GM10248 (cell line): ENCODE measurements at regions not wholly inside any gene's neighbourhood (a gene's known extent, or its start where the extent isn't known, plus 50 kb on each side); places are given as distances from the start of the nearest gene placed in this dataset.

Source experiments
- CTCF ChIA-PET: fragments of 300-600 bp; sonication (Branson Sonifier 250); formaldehyde crosslinking; extraction: SDS; loops from one replicate; lab custom pipeline; 2021; ENCODE audit warnings: antibody characterized with exemption; lab: Yijun Ruan, JAX
- POLR2A ChIA-PET: fragments of 350-650 bp; sonication (Branson Sonifier 250); formaldehyde crosslinking; extraction: SDS; loops from one replicate; lab custom pipeline; 2020; ENCODE audit warnings: antibody characterized with exemption; lab: Yijun Ruan, JAX
- DNase-seq: peaks from one replicate; pipeline ENCODE4 v3.0.0; 2012; ENCODE audit errors: extremely low spot score
- TF ChIP-seq, protein P1 (sequence below): IDR thresholded peaks from 2 replicates; pipeline ENCODE4 v1.5.1; 2012; ENCODE audit warnings: mild to moderate bottlenecking, low read depth; ENCODE audit errors: extremely low read depth, missing control alignments, control extremely low read depth

DNA sequence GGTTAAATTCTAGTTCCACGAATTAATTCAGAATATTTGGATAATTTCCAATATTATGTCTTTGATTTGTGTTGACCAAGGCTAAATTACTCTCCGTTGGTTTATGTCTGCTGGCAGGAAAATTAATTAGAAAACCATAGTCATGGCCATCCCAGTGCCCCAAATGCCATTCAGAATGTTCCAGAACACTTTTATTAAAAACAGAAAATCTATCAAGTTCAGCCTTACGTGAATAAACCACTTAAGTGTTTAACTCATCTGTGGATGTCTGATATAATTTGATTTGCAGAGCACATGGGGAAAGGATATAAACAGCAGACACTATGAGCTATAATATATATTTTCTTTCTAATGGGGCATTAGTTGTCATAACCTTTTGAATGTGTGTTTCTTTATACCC is 480.7 kb downstream of the MRPL39 start:
- ChIA-PET CTCF (interaction anchor here (1.2 to 1.5 kb wide), 2 partner anchors 9 to 15 kb away, joined by 3 to 4 read pairs; no protein-coding TSS in a partner anchor), POLR2A (no interaction called here)
- TF ChIP-seq, protein P1, sequence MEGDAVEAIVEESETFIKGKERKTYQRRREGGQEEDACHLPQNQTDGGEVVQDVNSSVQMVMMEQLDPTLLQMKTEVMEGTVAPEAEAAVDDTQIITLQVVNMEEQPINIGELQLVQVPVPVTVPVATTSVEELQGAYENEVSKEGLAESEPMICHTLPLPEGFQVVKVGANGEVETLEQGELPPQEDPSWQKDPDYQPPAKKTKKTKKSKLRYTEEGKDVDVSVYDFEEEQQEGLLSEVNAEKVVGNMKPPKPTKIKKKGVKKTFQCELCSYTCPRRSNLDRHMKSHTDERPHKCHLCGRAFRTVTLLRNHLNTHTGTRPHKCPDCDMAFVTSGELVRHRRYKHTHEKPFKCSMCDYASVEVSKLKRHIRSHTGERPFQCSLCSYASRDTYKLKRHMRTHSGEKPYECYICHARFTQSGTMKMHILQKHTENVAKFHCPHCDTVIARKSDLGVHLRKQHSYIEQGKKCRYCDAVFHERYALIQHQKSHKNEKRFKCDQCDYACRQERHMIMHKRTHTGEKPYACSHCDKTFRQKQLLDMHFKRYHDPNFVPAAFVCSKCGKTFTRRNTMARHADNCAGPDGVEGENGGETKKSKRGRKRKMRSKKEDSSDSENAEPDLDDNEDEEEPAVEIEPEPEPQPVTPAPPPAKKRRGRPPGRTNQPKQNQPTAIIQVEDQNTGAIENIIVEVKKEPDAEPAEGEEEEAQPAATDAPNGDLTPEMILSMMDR = no peak
- DNase-seq = no peak

DNA sequence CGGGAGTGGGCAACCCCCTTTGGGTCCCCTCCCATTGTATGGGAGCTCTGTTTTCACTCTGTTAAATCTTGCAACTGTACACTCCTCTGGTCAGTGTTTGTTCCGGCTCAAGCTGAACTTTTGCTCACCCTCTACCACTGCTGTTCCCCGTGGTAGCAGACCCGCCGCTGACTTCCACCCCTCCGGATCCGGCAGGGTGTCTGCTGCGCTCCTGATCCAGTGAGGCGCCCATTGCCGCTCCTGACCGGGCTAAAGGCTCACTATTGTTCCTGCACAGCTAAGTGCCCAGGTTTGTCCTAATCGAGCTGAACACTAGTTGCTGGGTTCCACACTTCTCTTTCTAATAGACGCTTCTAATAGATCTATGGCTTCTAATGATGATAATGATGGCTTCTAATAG is 488.6 kb downstream of the MRPL39 start:
- DNase-seq = no peak
- TF ChIP-seq, protein P1 = no peak
- CTCF ChIA-PET = no interaction called here

DNA sequence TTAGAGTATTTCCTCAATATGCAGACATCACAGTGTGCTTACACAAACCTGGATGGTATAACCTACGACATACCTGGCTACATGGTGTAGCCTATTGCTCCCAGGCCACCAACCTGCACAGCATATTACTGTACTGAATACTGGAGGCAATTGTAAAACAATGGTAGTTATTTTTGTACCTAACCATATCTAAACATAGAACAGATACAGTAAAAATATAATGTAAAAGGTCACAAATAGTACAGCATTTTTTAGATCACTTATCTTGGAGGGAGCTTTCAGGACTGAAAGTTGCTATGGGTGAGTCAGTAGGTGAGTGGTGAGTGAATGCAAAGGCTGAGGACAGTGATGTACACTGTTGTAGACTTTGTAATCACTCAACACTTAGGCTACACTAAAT is 492.3 kb downstream of the MRPL39 start:
- TF ChIP-seq, protein P1 = no peak
- POLR2A ChIA-PET = no interaction called here
- DNase-seq = no peak
- CTCF ChIA-PET = interaction anchor here (1.2 kb wide), 1 partner anchor 13 kb away, joined by 4 read pairs; no protein-coding TSS in a partner anchor

More for the DNA sequence above, 488.6 kb downstream of the MRPL39 start:
- POLR2A ChIA-PET = no interaction called here

DNA sequence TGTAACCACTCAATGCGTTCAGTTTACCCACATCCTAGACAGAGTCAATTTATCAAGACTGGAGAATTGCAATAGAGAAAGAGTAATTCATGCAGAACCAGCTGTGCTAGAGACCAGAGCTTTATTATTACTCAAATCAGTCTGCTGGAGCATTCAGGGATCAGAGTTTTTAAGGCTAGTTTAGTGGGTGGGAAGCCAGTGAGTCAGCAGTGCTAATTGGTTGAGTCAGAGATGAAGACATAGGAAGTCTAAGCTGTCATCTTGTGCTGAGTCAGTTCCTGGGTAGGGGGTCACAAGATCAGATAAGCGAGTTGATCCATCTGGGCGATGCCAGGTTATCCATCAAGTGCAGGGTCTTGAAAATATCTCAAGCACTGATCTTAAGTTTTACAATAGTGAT is 499.6 kb downstream of the MRPL39 start:
- TF ChIP-seq, protein P1 = no peak
- DNase-seq = no peak
- CTCF ChIA-PET = no interaction called here
- POLR2A ChIA-PET = no interaction called here

DNA sequence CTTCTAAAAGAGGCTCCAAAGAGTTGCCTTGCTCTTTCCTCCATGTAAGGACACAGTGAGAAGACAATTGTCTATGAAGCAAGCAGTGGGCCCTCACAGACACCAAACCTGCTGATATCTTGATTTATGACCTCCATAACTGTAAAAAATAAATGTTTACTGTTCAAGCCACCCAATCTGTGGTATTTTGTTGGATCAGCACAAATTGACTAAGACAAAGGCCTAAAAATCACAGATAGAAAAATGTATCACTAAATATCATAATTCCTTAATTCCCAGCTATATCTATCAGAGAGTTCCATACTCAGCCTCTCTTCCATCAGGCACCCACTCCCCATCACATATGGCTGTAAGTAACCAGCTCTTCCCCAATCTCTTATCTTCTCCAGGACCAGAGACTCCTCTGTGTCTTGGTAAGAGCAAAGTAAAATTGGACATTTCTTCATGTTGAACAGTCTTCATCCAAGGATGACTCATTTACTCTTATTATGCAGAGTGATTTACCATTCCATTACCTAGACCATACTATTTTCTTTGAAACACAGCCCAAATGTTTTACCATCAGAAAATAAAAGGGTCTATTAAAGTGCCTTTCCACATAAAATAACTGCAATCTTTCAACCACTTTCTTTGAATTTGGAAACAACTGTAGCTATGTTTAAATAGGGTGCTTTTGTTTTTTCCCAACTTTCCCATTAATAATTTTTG is 503.6 kb downstream of the MRPL39 start:
- POLR2A ChIA-PET = no interaction called here
- CTCF ChIA-PET = interaction anchor here (1.0 to 1.2 kb wide), 2 partner anchors 16 to 24 kb away, joined by 3 read pairs; no protein-coding TSS in a partner anchor
- DNase-seq = no peak
- TF ChIP-seq, protein P1 = no peak

DNA sequence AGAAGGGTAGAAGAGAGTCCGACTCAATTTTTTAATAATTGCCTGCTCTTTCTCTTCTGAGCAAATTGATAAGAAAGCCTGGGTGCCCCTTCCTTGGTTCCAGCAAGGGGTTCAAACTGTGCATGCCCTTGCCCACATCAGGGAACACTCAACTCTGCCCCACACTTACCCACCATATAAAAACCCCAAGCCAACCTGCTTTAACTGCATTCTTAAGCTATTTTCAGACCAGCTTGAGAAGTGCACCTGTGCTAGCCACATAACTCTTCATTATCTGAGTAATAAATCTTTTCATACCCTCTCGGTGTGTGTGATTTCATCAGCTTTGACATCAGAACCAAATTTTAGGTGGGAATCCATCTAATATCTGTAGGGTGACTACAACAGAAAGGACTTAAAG is 509.6 kb downstream of the MRPL39 start:
- TF ChIP-seq, protein P1 = no peak
- DNase-seq = no peak
- POLR2A ChIA-PET = no interaction called here
- CTCF ChIA-PET = no interaction called here

DNA sequence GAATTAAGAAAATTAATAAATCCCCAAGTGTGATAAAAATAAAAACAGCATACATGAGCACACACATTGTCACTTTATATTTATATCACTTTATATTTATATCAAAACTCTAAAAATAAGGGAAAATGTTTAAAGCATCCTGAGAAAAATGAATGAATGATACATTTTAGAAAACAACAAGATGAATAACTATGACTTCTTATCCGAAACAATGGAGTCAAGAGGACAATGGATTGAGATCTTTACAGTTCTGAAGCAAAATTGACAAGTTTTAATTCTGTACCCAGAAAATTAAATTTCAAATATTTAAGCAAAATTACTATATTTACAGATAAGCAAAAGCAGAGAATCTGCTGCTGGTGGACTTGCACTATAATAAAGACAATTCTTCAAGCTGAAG is 512.6 kb downstream of the MRPL39 start:
- TF ChIP-seq, protein P1 = no peak
- no peak for DNase-seq
- POLR2A ChIA-PET = no interaction called here
- CTCF ChIA-PET = no interaction called here
